Caco-2 (cell line): ENCODE measurements at regions not wholly inside any gene's neighbourhood (a gene's known extent, or its start where the extent isn't known, plus 50 kb on each side); places are given as distances from the start of the nearest gene placed in this dataset.

Source experiments
- BruUV-seq: library from RNA; stranded (reverse); fragments of 400-500 nt; replicated peaks from 2 replicates; lab custom pipeline; 2021; lab: Mats Ljungman, UMichigan
- CTCF ChIA-PET: fragments of 300-600 bp; sonication (Branson Sonifier 250); formaldehyde crosslinking; loops from one replicate; lab custom pipeline; 2022; ENCODE audit warnings: antibody characterized with exemption; lab: Charles Lee
- POLR2A ChIA-PET: fragments of 300-600 bp; sonication (Branson Sonifier 250); formaldehyde crosslinking; loops from one replicate; lab custom pipeline; 2022; ENCODE audit warnings: antibody characterized with exemption; lab: Charles Lee
- DNase-seq, 2 experiments: peaks; one replicate each; pipeline versions ENCODE4 v3.0.0 to v3.0.0-alpha.2; 2020 to 2022
- H3K27me3 ChIP-seq: replicated peaks from 2 replicates; pipeline ENCODE4 v1.6.0; 2011; ENCODE audit warnings: low read length; ENCODE audit not compliant: control insufficient read depth, insufficient read depth
- H3K36me3 ChIP-seq: 2 replicates; pipeline ENCODE4 v1.5.1; 2011; ENCODE audit warnings: low read length; ENCODE audit not compliant: control insufficient read depth, insufficient read depth
- H3K4me1 ChIP-seq: fragments of 250-450 bp; sonication (Bioruptor Pico); 2 replicates; pipeline ENCODE4 v1.5.1; 2020; ENCODE audit warnings: mild to moderate bottlenecking
- H3K4me3 ChIP-seq: 2 replicates; pipeline ENCODE4 v1.5.1; 2011; ENCODE audit warnings: low read depth, mild to moderate bottlenecking, control low read depth, low read length
- H3K9me3 ChIP-seq: fragments of 250-450 bp; sonication (Bioruptor Pico); 2 replicates; pipeline ENCODE4 v1.5.1; 2020; ENCODE audit warnings: mild to moderate bottlenecking, moderate library complexity
- H3K27ac Mint-ChIP-seq: one replicate; pipeline ENCODE4 v1.8.0; 2022; ENCODE audit warnings: mixed read lengths; ENCODE audit not compliant: unreplicated experiment
- H3K27me3 Mint-ChIP-seq: one replicate; pipeline ENCODE4 v1.8.0; 2022; ENCODE audit warnings: mixed read lengths; ENCODE audit not compliant: insufficient read depth, unreplicated experiment
- H3K36me3 Mint-ChIP-seq: one replicate; pipeline ENCODE4 v1.8.0; 2022; ENCODE audit warnings: mild to moderate bottlenecking, mixed read lengths; ENCODE audit not compliant: insufficient read depth, unreplicated experiment
- H3K4me1 Mint-ChIP-seq: one replicate; pipeline ENCODE4 v1.8.0; 2022; ENCODE audit warnings: low read depth, mixed read lengths; ENCODE audit not compliant: unreplicated experiment
- H3K4me3 Mint-ChIP-seq: one replicate; pipeline ENCODE4 v1.8.0; 2022; ENCODE audit warnings: mild to moderate bottlenecking, moderate library complexity, mixed read lengths; ENCODE audit not compliant: unreplicated experiment
- H3K9me3 Mint-ChIP-seq: one replicate; pipeline ENCODE4 v1.8.0; 2022; ENCODE audit warnings: mixed read lengths; ENCODE audit not compliant: unreplicated experiment
- CTCF ChIP-seq, 2 experiments: fragments of 200-600 bp in 1 of 2; IDR thresholded peaks; 1 replicate in 1 of 2; 2 replicates in 1 of 2; pipeline versions ENCODE4 v1.5.1 to v1.8.0; 2011 to 2022; ENCODE audit warnings: antibody characterized with exemption in 1 of 2, control low read depth in 1 of 2, inconsistent platforms in 1 of 2, low read depth in 1 of 2, low read length in 1 of 2, mild to moderate bottlenecking in 1 of 2, moderate library complexity in 1 of 2; ENCODE audit not compliant: insufficient read depth in 1 of 2, severe bottlenecking in 1 of 2, unreplicated experiment in 1 of 2
- intact Hi-C: fragments of 100-400 bp; cut with micrococcal nuclease; formaldehyde crosslinking; loops from one replicate; pipeline ENCODE4 v1.10.0; 2022; ENCODE audit not compliant: unreplicated experiment

GRCh38 chr9:105171589-105171988, 72.9 kb upstream of the SLC44A1 start:
- Histone ChIP-seq H3K4me3 (no peak overlapping the region), H3K4me1 (no peaks in the 10 kb centered on the region), H3K9me3 (no peaks in the 10 kb centered on the region), H3K27me3 (no peaks in the 10 kb centered on the region), H3K36me3 (no peaks in the 10 kb centered on the region)
- peaks cover 11% of the 10 kb centered on the region for H3K4me1 Mint-ChIP-seq
- BruUV-seq = no TSS peak
- no peaks in the 10 kb centered on the region for H3K36me3 Mint-ChIP-seq
- POLR2A ChIA-PET = no interaction called here
- TF ChIP-seq CTCF (IDR thresholded peaks at IDR 0.05; ENCODE audit: insufficient read depth in 1 of 2, low read depth in 1 of 2, low read length in 1 of 2, severe bottlenecking in 1 of 2, unreplicated experiment in 1 of 2) = no peak
- H3K27me3 Mint-ChIP-seq = no peaks in the 10 kb centered on the region
- no peak overlapping the region for H3K27ac Mint-ChIP-seq
- CTCF ChIA-PET = no interaction called here
- no peak overlapping the region for H3K4me3 Mint-ChIP-seq
- no peak for DNase-seq
- intact Hi-C loops = no loop called here
- H3K9me3 Mint-ChIP-seq = no peaks in the 10 kb centered on the region

DNA sequence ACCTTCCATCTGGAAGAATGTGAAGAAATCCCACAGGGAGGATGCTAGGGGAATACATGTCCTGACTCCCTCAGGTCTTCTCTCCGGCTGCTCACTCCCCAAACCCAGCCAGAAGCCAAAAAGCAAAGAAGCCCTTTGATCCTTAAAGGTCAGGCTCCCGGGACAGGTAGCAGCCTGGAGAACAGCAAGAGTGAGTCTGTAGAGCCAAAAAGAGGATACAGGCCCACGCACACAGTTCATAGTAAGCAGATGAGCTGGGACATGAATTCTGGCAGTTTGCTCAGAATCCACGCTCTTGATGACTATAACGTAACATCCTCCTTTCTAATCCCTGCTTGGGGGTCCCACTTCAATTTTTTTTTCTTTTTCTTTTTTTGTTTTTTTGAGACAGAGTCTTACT, 72.0 kb upstream of the SLC44A1 start:
- intact Hi-C loops = no loop called here
- no peaks in the 10 kb centered on the region for H3K9me3 Mint-ChIP-seq
- no peaks in the 10 kb centered on the region for H3K27me3 Mint-ChIP-seq
- H3K27me3 ChIP-seq = no peaks in the 10 kb centered on the region
- ChIA-PET CTCF (no interaction called here), POLR2A (no interaction called here)
- no peaks in the 10 kb centered on the region for H3K4me1 ChIP-seq
- H3K9me3 ChIP-seq = no peaks in the 10 kb centered on the region
- BruUV-seq = no TSS peak
- no peaks in the 10 kb centered on the region for H3K36me3 ChIP-seq
- no peaks in the 10 kb centered on the region for H3K36me3 Mint-ChIP-seq
- H3K27ac Mint-ChIP-seq = no peak overlapping the region
- DNase-seq = no peak
- H3K4me3 Mint-ChIP-seq = no peak overlapping the region
- H3K4me3 ChIP-seq = no peak overlapping the region
- TF ChIP-seq CTCF (IDR thresholded peaks at IDR 0.05; ENCODE audit: insufficient read depth in 1 of 2, low read depth in 1 of 2, low read length in 1 of 2, severe bottlenecking in 1 of 2, unreplicated experiment in 1 of 2) = no peak
- peaks cover 11% of the 10 kb centered on the region for H3K4me1 Mint-ChIP-seq

DNA sequence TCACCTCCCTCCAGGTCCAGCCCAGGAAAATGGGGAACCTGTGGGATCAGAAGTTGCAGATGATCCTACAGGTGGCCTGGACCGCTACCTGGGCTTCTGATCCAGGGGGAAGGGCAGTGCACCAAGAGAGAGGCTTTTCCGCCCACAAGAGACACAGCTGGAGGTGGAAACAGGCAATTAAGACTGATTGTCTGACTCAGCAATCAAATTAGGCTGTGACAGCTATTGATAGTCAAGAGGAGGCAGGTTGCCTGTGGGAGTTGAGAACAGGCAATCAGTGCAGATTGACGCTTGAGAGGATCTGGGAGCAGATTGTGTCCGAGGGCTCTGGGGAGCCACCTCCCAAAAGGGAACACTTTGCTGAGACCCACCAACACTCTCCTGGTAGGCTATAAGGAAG, 71.1 kb upstream of the SLC44A1 start:
- H3K4me1 ChIP-seq = no peaks in the 10 kb centered on the region
- H3K27me3 ChIP-seq = no peaks in the 10 kb centered on the region
- no peaks in the 10 kb centered on the region for H3K9me3 Mint-ChIP-seq
- no peak overlapping the region for H3K4me3 Mint-ChIP-seq
- no peak overlapping the region for H3K4me3 ChIP-seq
- no peaks in the 10 kb centered on the region for H3K36me3 Mint-ChIP-seq
- intact Hi-C loops = no loop called here
- H3K4me1 Mint-ChIP-seq = peaks cover 11% of the 10 kb centered on the region
- POLR2A ChIA-PET = no interaction called here
- no peak overlapping the region for H3K27ac Mint-ChIP-seq
- BruUV-seq = no TSS peak
- no peaks in the 10 kb centered on the region for H3K27me3 Mint-ChIP-seq
- H3K9me3 ChIP-seq = no peaks in the 10 kb centered on the region
- no peaks in the 10 kb centered on the region for H3K36me3 ChIP-seq
- no peak for TF ChIP-seq CTCF (IDR thresholded peaks at IDR 0.05; ENCODE audit: insufficient read depth in 1 of 2, low read depth in 1 of 2, low read length in 1 of 2, severe bottlenecking in 1 of 2, unreplicated experiment in 1 of 2)
- CTCF ChIA-PET = no interaction called here
- DNase-seq = no peak
